ENCODE measurements at regions not wholly inside any gene's neighbourhood (a gene's known extent, or its start where the extent isn't known, plus 50 kb on each side); places are given as distances from the start of the nearest gene placed in this dataset.

DNA sequence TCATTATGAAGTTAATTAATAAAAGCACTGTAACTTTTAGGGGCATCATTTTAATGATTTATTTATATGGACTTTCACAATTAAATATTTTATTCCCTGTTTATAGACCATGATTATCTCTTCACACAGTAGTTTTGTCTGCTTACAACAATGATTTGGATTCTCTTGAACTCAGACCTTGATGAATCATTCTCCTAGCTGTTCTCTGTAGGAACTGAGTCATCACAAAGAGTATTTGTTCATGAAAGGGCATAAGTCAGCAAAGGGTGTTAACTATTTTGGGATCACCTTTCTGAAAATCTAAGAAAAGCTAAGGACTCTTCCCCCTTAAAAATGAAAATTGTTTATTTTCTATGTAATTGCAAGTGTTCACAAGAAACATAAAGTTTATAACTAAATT, 461.1 kb upstream of the UBE2E3 start:
- TF ChIP-seq, protein P1, sequence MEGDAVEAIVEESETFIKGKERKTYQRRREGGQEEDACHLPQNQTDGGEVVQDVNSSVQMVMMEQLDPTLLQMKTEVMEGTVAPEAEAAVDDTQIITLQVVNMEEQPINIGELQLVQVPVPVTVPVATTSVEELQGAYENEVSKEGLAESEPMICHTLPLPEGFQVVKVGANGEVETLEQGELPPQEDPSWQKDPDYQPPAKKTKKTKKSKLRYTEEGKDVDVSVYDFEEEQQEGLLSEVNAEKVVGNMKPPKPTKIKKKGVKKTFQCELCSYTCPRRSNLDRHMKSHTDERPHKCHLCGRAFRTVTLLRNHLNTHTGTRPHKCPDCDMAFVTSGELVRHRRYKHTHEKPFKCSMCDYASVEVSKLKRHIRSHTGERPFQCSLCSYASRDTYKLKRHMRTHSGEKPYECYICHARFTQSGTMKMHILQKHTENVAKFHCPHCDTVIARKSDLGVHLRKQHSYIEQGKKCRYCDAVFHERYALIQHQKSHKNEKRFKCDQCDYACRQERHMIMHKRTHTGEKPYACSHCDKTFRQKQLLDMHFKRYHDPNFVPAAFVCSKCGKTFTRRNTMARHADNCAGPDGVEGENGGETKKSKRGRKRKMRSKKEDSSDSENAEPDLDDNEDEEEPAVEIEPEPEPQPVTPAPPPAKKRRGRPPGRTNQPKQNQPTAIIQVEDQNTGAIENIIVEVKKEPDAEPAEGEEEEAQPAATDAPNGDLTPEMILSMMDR (conservative IDR thresholded peaks at IDR 0.05; ENCODE audit: low read length) = no peak
- no peak overlapping the region for H3K4me3 ChIP-seq (ENCODE audit: low read length)
- peak; percentile 29 for DNase-seq (ENCODE audit: low read depth)

DNA sequence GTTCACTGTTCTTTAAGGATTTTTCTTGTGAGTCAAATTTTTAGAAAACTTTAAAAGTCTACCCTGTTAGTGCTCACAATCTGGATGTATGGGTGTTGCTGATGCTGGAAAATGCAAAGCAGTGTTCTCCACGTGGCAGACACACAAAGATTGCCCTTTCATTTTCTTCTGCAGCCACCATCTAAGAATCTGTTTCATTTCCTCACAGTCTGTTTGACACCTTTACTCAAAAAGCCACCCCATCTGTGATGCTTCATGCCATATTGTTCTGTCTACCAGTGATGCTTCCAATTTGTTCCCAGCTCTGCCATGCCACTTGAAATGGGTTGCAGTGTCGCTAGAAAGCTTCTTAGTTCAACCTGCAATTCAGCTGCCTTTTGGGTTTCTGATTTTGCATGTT, 464.2 kb upstream of the UBE2E3 start:
- TF ChIP-seq, protein P1 (conservative IDR thresholded peaks at IDR 0.05; ENCODE audit: low read length) = no peak
- H3K4me3 ChIP-seq (ENCODE audit: low read length) = no peak overlapping the region
- DNase-seq (ENCODE audit: low read depth) = no peak

DNA sequence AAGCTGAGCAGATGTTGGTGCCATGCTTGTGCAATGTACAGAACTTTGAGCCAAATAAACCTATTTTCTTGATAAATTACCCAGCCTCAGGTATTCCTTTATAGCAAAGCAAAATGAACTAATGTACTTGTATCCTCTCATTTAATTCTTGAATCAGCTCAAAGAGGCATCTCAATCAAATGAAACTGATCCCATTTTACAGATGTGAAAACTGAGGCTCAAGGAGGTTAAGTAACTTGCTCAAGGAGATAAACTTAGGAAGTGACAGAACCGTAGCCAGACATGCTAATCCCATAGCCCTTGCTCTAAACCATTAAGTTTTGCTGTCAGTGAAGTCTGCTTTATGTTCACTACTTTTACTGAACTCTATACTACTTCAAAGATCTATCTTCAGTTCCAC, 467.0 kb upstream of the UBE2E3 start:
- no peak for DNase-seq (ENCODE audit: low read depth)
- TF ChIP-seq, protein P1 (conservative IDR thresholded peaks at IDR 0.05; ENCODE audit: low read length) = no peak
- no peak overlapping the region for H3K4me3 ChIP-seq (ENCODE audit: low read length)

DNA sequence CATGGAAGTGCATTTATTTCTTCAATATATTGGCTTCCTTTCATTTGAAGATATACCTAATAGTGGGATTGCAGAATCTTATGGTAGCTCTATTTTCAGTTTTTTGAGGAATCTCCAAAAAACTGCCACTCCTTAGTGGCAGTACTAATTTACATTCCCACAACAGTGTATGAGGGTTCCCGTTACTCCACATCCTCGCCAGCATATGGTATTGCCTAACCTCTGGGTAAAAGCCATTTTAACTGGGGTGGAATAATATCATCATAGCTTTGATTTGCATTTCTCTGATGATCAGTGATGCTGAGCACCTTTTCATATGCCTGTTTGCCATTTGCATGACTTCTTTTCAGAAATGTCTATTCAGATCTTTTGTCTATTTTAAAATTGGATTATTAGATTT, 471.9 kb upstream of the UBE2E3 start:
- DNase-seq (ENCODE audit: low read depth) = peak; percentile 42
- TF ChIP-seq, protein P1 (conservative IDR thresholded peaks at IDR 0.05; ENCODE audit: low read length) = no peak

DNA sequence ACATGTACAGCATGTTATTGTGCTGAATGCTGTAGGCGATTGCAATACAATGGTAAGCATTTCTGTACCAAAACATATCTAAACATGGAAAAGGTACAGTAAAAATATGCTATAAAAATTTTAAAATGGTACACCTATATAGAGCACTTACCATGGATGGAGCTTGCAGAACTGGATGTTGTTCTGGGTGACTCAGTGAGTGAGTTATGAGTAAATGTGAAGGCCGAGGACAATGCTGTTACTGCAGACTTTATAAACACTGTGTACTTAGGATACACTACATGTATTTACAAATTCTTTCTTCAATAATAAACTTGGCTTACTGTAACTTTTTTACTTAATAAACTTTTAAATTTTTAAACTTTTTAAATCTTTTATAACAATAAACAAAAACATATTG, 473.4 kb upstream of the UBE2E3 start:
- TF ChIP-seq, protein P1 (conservative IDR thresholded peaks at IDR 0.05; ENCODE audit: low read length) = no peak
- DNase-seq (ENCODE audit: low read depth) = no peak
- no peak overlapping the region for H3K4me3 ChIP-seq (ENCODE audit: low read length)

More for the DNA sequence above, 471.9 kb upstream of the UBE2E3 start:
- no peak overlapping the region for H3K4me3 ChIP-seq (ENCODE audit: low read length)

DNA sequence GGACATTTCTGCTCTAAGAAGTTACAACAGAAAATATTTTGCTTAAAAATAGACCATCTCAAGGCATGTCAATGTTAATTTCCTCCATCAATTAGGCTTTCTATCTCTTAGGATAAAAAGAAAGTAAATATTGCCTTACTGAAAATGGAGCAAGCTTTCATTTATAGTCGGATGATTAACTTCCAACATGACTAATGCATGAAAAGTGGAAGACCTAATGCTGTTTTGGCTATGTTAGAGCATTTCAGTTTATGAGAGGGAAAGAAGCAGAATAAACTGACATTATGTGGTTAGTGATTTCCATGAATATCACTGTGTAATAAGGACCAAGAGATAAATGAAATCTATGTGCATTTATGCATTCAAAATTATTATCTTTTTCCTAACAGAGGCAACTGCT, 475.2 kb upstream of the UBE2E3 start:
- TF ChIP-seq, protein P1 (conservative IDR thresholded peaks at IDR 0.05; ENCODE audit: low read length) = no peak
- peak; percentile 20 for DNase-seq (ENCODE audit: low read depth)
- no peak overlapping the region for H3K4me3 ChIP-seq (ENCODE audit: low read length)

DNA sequence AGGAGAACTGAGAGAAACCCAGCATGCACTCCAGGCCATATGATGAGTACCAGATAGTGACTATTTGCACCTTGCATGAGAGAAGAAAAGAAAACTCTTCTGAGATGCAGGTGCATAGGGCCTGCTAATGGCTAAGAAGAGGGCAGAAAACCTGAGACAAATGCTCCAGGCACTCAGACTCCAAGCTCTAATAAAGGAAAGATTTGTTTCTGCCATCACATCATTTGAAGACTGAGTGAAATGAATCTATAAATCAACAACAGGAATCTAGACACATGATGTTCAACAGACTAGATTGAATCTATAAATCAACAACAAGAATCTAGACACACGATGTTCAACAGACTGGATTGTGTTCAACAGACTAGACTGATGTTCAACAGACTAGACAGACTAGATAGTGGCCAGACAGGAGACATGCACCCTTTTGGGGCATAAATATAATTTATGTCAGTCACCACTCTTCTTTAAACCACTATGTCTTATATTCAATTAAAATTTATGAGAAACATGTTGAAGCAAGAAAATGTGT, 482.7 kb upstream of the UBE2E3 start:
- DNase-seq (ENCODE audit: low read depth) = no peak
- no peak overlapping the region for H3K4me3 ChIP-seq (ENCODE audit: low read length)
- TF ChIP-seq, protein P1 (conservative IDR thresholded peaks at IDR 0.05; ENCODE audit: low read length) = no peak
